Stimulated activated CD8-positive, alpha-beta memory T cell treated with anti-CD3 and anti-CD28 coated beads, Interleukin-7, amount 100 ng/mL, for 4 hours (primary cell): ENCODE measurements at regions not wholly inside any gene's neighbourhood (a gene's known extent, or its start where the extent isn't known, plus 50 kb on each side); places are given as distances from the start of the nearest gene placed in this dataset.

ENCODE experiments used
- DNase-seq, 2 donors: peaks; one replicate each; pipeline ENCODE4 v3.0.0-alpha.2; 2020; ENCODE audit warnings: low read depth in 2 of 2

- DNase-seq: no peak
Observed at GRCh38 chr2:145157741-145158591, 638.0 kb upstream of the ZEB2 start.

GRCh38 chr2:145157036-145157675 lies 637.2 kb upstream of the ZEB2 start:
- no peak for DNase-seq

- DNase-seq: no peak
Observed at GRCh38 chr2:145156199-145156598, 636.3 kb upstream of the ZEB2 start.

- no peak for DNase-seq
Observed at GRCh38 chr2:145155196-145155595, 635.3 kb upstream of the ZEB2 start.

- no peak for DNase-seq
Observed at GRCh38 chr2:145154731-145155130, 634.8 kb upstream of the ZEB2 start.

- no peak for DNase-seq
Observed at GRCh38 chr2:145146691-145147090, 626.8 kb upstream of the ZEB2 start.

- no peak for DNase-seq
Observed at GRCh38 chr2:145144131-145144728, 624.3 kb upstream of the ZEB2 start.

- DNase-seq: no peak
Observed at GRCh38 chr2:145141981-145142380, 622.1 kb upstream of the ZEB2 start.

- no peak for DNase-seq
Observed at GRCh38 chr2:145140658-145141057, 620.7 kb upstream of the ZEB2 start.

- no peak for DNase-seq
Observed at GRCh38 chr2:145138626-145139025, 618.7 kb upstream of the ZEB2 start.

GRCh38 chr2:145137901-145138300 lies 618.0 kb upstream of the ZEB2 start:
- DNase-seq: no peak

- DNase-seq: no peak
Observed at GRCh38 chr2:145137211-145137610, 617.3 kb upstream of the ZEB2 start.

GRCh38 chr2:145136702-145137101 lies 616.8 kb upstream of the ZEB2 start:
- no peak for DNase-seq

GRCh38 chr2:145126146-145126545 lies 606.2 kb upstream of the ZEB2 start:
- no peak for DNase-seq

GRCh38 chr2:145124085-145124484 lies 604.2 kb upstream of the ZEB2 start:
- no peak for DNase-seq

- no peak for DNase-seq
Observed at GRCh38 chr2:145123606-145124005, 603.7 kb upstream of the ZEB2 start.

- no peak for DNase-seq
Observed at GRCh38 chr2:145119225-145119624, 599.3 kb upstream of the ZEB2 start.

- no peak for DNase-seq
Observed at GRCh38 chr2:145116834-145117725, 597.2 kb upstream of the ZEB2 start.

GRCh38 chr2:145116056-145116455 lies 596.1 kb upstream of the ZEB2 start:
- DNase-seq: no peak

GRCh38 chr2:145114726-145115125 lies 594.8 kb upstream of the ZEB2 start:
- no peak for DNase-seq

GRCh38 chr2:145112467-145112866 lies 592.5 kb upstream of the ZEB2 start:
- DNase-seq: no peak
